Endothelial cell of umbilical vein (primary cell): ENCODE measurements at regions not wholly inside any gene's neighbourhood (a gene's known extent, or its start where the extent isn't known, plus 50 kb on each side); places are given as distances from the start of the nearest gene placed in this dataset.

ENCODE experiments used
- BruUV-seq: library from RNA; stranded (reverse); fragments of 400-500 nt; replicated peaks from 2 replicates; lab custom pipeline; 2021; lab: Mats Ljungman, UMichigan
- CTCF ChIA-PET: fragments of 300-600, 350-600 bp; sonication (Branson Sonifier 250); formaldehyde crosslinking; loops from one replicate; lab custom pipeline; 2021; ENCODE audit warnings: antibody characterized with exemption, inconsistent platforms; lab: Charles Lee
- POLR2A ChIA-PET: fragments of 300-600, 350-600 bp; sonication (Branson Sonifier 250); formaldehyde crosslinking; loops from one replicate; lab custom pipeline; 2021; ENCODE audit warnings: antibody characterized with exemption, inconsistent platforms; lab: Charles Lee
- DNase-seq: peaks from one replicate; pipeline ENCODE4 v3.0.0-alpha.2; 2011; ENCODE audit warnings: low read depth, low spot score
- FAIRE-seq: peaks from 2 replicates; lab custom pipeline; 2011; peaks lifted over from hg19 to GRCh38; lab: Jason Lieb, UNC
- H2AFZ ChIP-seq: 2 replicates; pipeline ENCODE4 v1.6.0; 2012; ENCODE audit warnings: low read depth, low read length, control low read depth, inconsistent platforms
- H3K27ac ChIP-seq: 2 replicates; pipeline ENCODE4 v1.5.1; 2011; ENCODE audit warnings: low read depth, mild to moderate bottlenecking, control low read depth, low read length, moderate library complexity; ENCODE audit not compliant: insufficient read depth
- H3K27me3 ChIP-seq, 2 experiments: 2 replicates each; pipeline versions ENCODE4 v1.6.0 to v1.6.1; 2011; ENCODE audit warnings: low read length in 2 of 2, mixed read lengths in 1 of 2; ENCODE audit not compliant: control insufficient read depth in 2 of 2, insufficient read depth in 2 of 2
- H3K36me3 ChIP-seq, 2 experiments: 2 replicates in 1 of 2; 3 replicates in 1 of 2; pipeline ENCODE4 v1.5.1; 2011; ENCODE audit warnings: low read length in 2 of 2, mild to moderate bottlenecking in 1 of 2, moderate library complexity in 1 of 2; ENCODE audit not compliant: control insufficient read depth in 2 of 2, insufficient read depth in 2 of 2; ENCODE audit errors: extremely low read depth in 1 of 2
- H3K4me1 ChIP-seq: 3 replicates; pipeline ENCODE4 v1.5.1; 2011; ENCODE audit warnings: mild to moderate bottlenecking, low read length; ENCODE audit not compliant: control insufficient read depth, insufficient read depth; ENCODE audit errors: extremely low read depth
- H3K4me2 ChIP-seq: 2 replicates; pipeline ENCODE4 v1.6.1; 2011; ENCODE audit warnings: low read length, control low read depth, mixed read lengths; ENCODE audit not compliant: insufficient read depth
- H3K4me3 ChIP-seq, 3 experiments: fragments of 200-600 bp in 1 of 3; sonication (generic), shearing (Covaris generic) in 1 of 3; replicated peaks in 1 of 3; 2 replicates each; pipeline ENCODE4 v1.5.1; 2011 to 2016; ENCODE audit warnings: control low read depth in 3 of 3, low read length in 3 of 3, mild to moderate bottlenecking in 2 of 3, inconsistent platforms in 1 of 3, low read depth in 1 of 3, moderate library complexity in 1 of 3; ENCODE audit not compliant: insufficient read depth in 1 of 3
- H3K79me2 ChIP-seq: 2 replicates; pipeline ENCODE4 v1.6.0; 2012; ENCODE audit warnings: low read length, inconsistent platforms; ENCODE audit not compliant: control insufficient read depth, insufficient read depth
- H3K9ac ChIP-seq: replicated peaks from 2 replicates; pipeline ENCODE3; 2011; ENCODE audit warnings: low read length, control low read depth; ENCODE audit not compliant: insufficient read depth; ENCODE audit errors: extremely low read depth
- H3K9me1 ChIP-seq: replicated peaks from 3 replicates; pipeline ENCODE4 v1.6.0; 2011; ENCODE audit warnings: mild to moderate bottlenecking, low read length; ENCODE audit not compliant: control insufficient read depth, insufficient read depth; ENCODE audit errors: extremely low read depth
- H3K9me3 ChIP-seq: replicated peaks from 2 replicates; pipeline ENCODE4 v1.5.1; 2012; ENCODE audit warnings: low read length, inconsistent platforms; ENCODE audit not compliant: control insufficient read depth, insufficient read depth
- H4K20me1 ChIP-seq: replicated peaks from 2 replicates; pipeline ENCODE3; 2011; ENCODE audit warnings: mild to moderate bottlenecking, low read length; ENCODE audit not compliant: control insufficient read depth, insufficient read depth; ENCODE audit errors: extremely low read depth
- CTCF ChIP-seq, 2 donors: IDR thresholded peaks; 1 replicate in 1 of 2; 2 replicates in 1 of 2; pipeline ENCODE4 v1.5.1; 2011; ENCODE audit warnings: low read length in 2 of 2, mild to moderate bottlenecking in 2 of 2, moderate library complexity in 2 of 2, control low read depth in 1 of 2, inconsistent platforms in 1 of 2, low read depth in 1 of 2; ENCODE audit not compliant: insufficient read depth in 1 of 2; ENCODE audit errors: extremely low read depth in 1 of 2
- EZH2 ChIP-seq: IDR thresholded peaks from 2 replicates; pipeline ENCODE4 v1.6.1; 2012; ENCODE audit warnings: borderline replicate concordance, low read depth, mild to moderate bottlenecking, moderate library complexity, low read length, inconsistent platforms; ENCODE audit not compliant: severe bottlenecking
- FOS ChIP-seq: IDR thresholded peaks from 2 replicates; pipeline ENCODE4 v1.6.1; 2011; ENCODE audit warnings: mild to moderate bottlenecking, low read length, moderate library complexity, borderline replicate concordance; ENCODE audit not compliant: insufficient read depth
- GATA2 ChIP-seq: IDR thresholded peaks from 2 replicates; pipeline ENCODE4 v1.7.0; 2011; ENCODE audit warnings: low read depth, mild to moderate bottlenecking, moderate library complexity, mixed read lengths, low read length; ENCODE audit not compliant: insufficient read length, insufficient read depth
- JUN ChIP-seq: IDR thresholded peaks from 2 replicates; pipeline ENCODE4 v1.6.1; 2011; ENCODE audit warnings: borderline replicate concordance, low read depth; ENCODE audit not compliant: insufficient read length, insufficient read depth
- MAX ChIP-seq: IDR thresholded peaks from 2 replicates; pipeline ENCODE4 v1.6.1; 2011; ENCODE audit not compliant: insufficient read depth, insufficient read length
- MYC ChIP-seq: IDR thresholded peaks from one replicate; pipeline ENCODE4 v1.6.1; 2011; ENCODE audit warnings: mild to moderate bottlenecking, low read depth, low read length
- POLR2A ChIP-seq: IDR thresholded peaks from 2 replicates; pipeline ENCODE4 v1.6.1; 2012; ENCODE audit warnings: low read depth, mild to moderate bottlenecking, control low read depth, low read length
- POLR2AphosphoS5 ChIP-seq: IDR thresholded peaks from 2 replicates; pipeline ENCODE4 v1.6.1; 2012; ENCODE audit warnings: low read depth, mild to moderate bottlenecking, control low read depth, low read length, moderate library complexity; ENCODE audit not compliant: insufficient read depth
- dilution Hi-C: fragments of 300-500 bp; cut with MboI; formaldehyde crosslinking; loops from one replicate; pipeline ENCODE4 v1.15.0; 2019; ENCODE audit warnings: low sequenced_read_pairs; ENCODE audit not compliant: extremely low pct_ligation_motif_present
- intact Hi-C: fragments of 100-400 bp; cut with micrococcal nuclease; formaldehyde crosslinking; loops from one replicate; pipeline ENCODE4 v1.10.0; 2022

GRCh38 chr1:209443361-209443931 is 140.1 kb upstream of the CAMK1G start:
- Histone ChIP-seq H2AFZ (no peak overlapping the region), H3K4me2 (no peak overlapping the region), H3K36me3 (no peaks in the 10 kb centered on the region), H3K27ac (no peak overlapping the region), H3K9me3 (no peaks in the 10 kb centered on the region), H3K79me2 (no peaks in the 10 kb centered on the region), H3K4me1 (no peaks in the 10 kb centered on the region), H3K9me1 (no peaks in the 10 kb centered on the region), H4K20me1 (no peaks in the 10 kb centered on the region), H3K9ac (no peak overlapping the region), H3K27me3 (no peaks in the 10 kb centered on the region), H3K4me3 (no peak overlapping the region)
- no peak for DNase-seq
- CTCF ChIA-PET, result no interaction called here
- TF ChIP-seq CTCF (IDR thresholded peaks at IDR 0.05; ENCODE audit: extremely low read depth in 1 of 2, insufficient read depth in 1 of 2, low read depth in 1 of 2, low read length in 2 of 2) (no peak), POLR2AphosphoS5 (no peak), POLR2A (no peak), JUN (no peak), GATA2 (no peak), FOS (no peak), MAX (no peak), MYC (no peak), EZH2 (no peak)
- no peak for FAIRE-seq
- no TSS peak for BruUV-seq
- POLR2A ChIA-PET, result no interaction called here
- intact Hi-C loops (no loop called here), dilution Hi-C loops (no loop called here)
